ENCODE measurements at regions not wholly inside any gene's neighbourhood (a gene's known extent, or its start where the extent isn't known, plus 50 kb on each side); places are given as distances from the start of the nearest gene placed in this dataset.
A peak's percentile ranks its signal among the peaks of the same experiment; 100 is the strongest.
"Not testable (repeated sequence)": the region's sequence is repeated elsewhere in the genome, so short reads cannot be mapped to it uniquely, and the experiment has no call there.

DNA sequence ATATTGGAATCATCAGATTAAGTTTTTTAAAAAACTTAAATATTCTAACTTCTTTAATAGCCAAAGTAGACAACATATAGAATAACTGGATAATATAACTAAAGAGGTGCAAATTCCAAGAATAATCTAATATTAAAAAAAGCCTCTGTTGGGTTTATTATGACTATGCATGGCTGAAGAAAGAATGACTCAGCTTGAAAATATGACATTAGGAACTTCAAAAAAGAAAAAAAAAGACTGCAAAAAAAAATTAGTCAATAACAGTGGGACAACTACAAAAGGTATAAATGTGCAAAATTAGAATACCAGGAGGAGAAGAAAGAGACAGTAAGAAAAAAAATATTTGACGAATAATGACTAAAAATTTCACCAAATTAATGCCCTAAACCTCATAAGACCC is 1178.0 kb downstream of the JRKL start:
- no peak for DNase-seq

DNA sequence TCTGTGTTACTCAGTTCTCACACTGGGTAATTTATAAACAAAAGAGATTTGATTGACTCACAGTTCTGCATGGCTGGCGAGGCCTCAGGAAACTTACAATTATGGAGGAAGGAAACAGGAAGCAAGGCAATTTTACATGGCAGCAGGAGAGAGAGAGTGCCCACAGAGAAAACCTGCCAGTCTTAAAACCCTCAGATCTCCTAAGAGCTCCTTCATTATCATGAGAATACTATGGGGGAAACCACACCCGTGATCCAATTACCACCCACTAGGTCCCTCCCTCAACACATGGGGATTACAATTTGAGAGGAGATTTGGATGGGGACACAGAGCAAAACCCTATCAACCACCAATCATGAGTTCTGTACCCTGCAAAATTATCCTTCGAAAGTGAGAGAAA is 1180.8 kb downstream of the JRKL start:
- DNase-seq = no peak

DNA sequence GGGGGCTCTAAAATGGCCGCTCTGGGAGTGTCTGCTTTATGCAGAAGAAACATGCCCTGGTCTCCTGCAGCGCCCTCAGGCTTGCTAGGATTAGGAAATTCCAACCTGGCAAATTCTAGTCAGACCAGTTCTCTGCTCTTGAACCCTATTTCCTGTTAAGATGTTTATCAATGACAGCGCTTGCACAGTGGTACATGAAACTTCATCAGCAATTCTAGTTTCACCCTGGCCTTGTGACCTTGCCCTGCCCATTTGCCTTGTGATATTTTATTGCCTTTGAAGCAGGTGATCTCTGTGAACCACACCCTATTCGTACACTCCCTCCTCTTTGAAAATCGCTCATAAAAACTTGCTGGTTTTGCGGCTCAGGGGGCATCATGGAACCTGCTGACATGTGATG is 1184.0 kb downstream of the JRKL start:
- DNase-seq = peak; percentile 1

DNA sequence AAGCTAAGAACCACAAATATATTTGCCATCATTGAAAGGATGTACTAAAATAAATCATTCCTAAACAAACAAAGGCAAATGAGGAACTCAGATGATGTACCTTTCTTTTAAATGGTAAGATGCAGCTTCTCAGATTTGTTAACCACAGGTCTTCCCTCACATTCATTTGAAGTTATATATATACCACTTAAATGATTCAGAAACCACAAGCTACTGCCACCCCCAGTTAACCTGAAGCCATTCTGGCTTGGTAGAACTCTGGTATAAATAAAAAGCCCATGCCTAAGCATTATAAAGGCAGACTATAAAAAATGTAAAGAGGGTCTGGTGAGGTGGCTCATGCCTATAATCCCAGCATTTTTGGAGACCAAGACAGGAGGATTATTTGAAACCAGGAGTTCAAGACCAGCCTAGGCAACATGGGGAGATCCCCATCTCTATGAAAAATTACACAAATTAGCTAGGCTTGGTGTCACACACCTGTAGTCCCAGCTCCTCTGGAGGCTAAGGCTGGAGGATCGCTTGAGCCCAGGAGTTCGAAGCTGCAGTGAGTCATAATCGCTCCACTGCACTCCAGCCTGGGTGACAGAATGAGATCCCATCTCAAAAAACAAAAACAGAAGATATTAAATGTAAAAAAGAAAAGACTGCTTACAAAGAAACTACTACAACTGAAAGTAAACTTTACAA is 1185.3 kb downstream of the JRKL start:
- no peak for DNase-seq

DNA sequence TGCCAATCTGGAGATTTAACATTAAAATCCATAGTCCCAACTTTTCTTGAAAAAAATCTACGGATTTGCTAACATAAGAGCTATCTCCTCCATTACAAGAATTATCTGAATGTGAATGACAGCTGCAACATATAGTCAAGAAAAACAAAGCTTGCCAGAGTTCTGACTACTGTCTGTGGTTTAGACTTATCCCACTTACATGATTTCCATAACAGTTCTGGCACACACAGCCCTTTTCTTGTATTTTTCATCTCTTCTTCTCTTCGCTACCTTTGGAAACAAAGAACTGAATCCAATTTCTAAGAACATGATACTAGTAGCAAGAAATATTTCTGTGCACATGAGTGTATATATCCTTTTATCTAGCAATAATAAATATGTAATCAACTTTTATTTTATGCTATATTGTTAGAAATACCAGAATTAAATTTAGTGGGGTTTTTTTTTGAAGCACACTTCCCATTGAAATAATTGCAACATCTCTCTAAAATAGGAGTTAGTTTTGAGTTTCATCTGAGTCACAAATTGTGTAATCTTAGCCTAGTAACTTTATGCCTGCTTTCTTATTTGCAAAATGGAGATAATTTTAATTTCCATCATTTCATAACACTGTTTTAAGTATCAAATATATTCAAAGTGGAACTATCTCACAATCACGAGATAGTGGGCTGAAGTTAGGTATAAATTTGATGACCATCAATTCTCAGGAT is 1217.6 kb downstream of the JRKL start:
- DNase-seq = no peak

DNA sequence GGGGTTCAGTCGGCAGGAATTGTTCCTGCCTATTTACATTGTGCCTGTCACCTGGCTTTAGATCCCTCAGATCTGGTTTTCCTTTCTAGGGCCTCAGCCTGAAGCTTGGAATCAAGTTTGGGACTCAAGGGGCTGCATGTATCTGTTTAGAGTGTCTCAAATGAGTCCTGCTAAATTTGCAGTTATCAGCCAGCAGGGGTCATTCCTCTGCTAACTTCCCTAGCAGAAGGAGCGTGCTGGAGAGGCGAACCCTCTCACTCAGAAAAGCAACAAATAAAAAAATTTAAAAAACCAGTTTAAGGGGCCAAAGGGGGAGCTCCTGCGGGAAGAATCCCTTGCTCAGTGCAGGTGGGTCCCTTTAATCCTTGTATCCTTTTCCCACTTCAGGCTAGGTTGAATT is 1220.2 kb downstream of the JRKL start:
- no peak for DNase-seq

DNA sequence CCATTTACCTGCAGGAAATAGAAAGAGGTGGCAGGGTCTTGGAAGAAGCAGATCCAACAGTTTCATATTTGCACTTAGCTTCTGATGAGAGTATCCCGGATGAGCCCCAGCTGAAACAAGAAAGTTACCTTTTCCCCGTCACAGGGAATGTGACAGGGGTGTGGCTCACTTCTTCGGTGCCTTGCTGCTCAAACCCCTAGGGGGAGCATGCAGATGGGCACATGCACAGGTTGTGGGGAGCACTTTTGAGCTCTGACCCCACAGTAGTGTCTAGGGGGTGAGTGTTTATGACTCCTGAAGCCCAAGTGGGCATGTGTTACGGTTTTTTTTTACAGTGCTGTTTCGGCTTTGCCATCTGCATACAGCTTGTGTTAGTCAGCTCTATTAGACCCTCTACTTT is 1221.0 kb downstream of the JRKL start:
- no peak for DNase-seq

DNA sequence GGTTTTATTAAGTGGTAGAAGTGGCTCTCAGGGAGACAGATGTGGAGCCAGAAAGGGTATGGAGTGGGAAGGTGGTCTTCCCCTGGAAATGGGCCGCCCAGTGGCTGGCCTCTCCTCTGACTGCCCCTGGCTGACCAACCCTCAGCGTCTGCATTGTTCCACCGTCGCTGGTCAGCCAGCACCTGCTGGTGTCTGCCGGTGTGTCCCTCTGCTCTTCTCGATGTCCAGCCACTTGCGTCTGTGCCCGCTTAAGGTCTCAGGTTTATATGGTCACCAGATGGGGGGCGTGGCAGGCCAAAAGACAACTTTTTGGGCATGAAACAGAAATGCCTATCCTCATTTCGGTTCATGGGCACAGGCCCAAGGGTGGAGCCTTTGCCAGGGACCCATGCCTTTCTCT is 1221.5 kb downstream of the JRKL start:
- no peak for DNase-seq

DNA sequence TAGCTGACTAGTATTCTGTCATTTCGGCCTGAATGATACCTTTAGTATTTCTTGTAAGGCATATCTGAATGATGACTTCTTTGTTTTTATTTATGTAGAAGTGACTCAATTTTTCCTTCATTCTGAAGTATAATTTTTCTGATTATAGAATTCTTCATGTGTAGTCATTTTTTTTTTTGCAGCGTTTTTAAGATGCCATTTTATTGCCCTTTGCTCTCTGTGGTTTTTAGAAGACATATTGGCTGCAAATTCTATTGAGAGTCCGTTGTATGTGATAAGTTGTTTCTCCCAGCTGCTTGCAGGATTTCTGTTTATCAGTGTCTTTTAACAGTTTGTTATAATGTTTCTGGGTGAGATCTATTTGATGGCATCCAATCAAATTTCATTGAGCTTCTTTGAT is 1224.8 kb downstream of the JRKL start:
- no peak for DNase-seq

DNA sequence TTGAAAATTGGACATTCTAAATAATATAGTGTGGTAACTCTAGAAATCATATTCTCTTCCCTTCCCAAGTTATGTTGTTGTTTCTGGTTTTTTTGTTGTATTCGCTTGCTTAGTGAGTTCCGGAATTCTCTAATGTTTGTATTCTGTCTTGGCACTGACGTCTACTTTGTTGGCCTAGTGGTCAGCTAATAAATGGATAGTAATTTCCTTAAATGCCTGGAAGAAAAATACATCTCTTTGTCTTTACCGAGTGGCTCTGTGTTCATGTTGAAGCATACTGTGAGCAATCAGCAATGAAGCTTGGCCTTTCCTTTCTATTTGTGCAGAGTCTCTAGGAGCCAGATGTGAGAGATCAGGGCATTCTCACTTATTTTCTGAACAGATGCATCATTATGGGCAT is 1225.7 kb downstream of the JRKL start:
- no peak for DNase-seq

DNA sequence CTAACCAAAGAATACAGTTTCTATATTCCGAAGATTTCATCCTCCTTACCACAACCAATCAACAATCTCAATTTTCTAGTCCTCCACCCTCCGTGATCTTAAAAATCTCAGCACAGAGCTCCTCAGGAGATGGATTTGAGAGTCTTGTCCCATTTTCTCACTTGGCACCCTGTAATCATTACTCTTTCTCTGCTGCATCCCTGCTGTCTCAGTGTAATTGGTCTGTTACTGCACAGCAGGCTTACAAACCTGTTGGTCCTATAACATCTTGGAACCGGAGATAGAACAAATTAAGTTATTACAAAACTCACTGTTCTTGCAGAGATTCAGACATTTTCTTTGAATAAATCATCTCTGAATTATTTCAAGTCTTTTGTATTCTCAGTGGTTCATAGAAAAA is 1227.2 kb downstream of the JRKL start:
- DNase-seq = no peak

DNA sequence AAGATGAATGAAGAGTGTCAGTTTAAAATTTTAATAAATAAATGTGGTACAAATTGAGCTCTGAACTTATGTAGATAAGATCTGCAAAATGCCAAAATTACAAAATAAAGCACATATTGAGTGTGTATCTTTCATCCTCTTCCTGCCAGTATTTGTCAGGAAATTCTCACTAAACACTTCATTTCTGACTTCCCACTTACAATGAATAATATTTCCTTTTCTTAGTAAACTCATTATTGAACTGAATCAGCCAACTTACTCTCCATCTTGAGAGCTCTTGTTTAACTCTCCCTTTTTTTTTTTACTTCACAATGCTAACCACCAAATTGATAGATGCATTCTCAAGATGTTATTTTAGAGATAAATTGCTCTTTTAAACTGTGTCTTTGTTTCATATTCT is 1230.2 kb downstream of the JRKL start:
- DNase-seq = no peak

DNA sequence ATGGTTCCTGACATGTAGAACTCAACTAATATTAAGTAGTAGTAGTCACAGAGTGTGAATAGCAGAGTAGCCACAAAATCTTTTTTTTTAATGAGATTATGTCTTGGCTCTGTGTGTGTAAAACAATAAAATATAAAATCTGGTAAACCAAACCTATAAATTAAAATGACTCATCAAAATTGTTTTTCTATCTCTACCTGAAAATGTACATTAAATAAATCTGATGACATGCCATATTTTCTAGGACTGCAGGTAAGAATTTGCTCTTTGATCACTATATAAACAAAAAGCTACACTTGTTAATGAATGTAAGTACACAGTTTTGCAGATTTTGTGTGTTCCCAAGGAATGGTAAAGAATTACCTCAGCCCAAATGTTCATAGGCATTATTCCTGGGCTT is 1231.5 kb downstream of the JRKL start:
- no peak for DNase-seq

DNA sequence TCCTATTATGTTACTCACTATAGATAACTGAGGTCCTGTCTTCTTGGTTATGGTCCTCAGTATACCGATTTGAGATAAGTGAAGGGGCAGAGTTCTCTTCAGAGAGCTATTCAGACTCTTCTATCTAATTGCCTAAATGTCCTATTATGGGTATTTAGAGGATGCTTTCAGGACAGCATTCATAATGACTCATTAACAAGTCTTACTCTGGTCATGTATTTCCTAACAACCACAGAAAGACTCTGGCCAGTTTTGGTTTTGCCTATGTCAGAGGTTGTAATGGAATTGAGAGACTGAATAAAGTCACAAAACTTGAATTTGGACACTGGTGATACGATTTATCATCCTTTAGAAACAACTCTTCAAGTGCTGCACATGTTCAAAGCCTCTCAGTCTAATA is 1233.0 kb downstream of the JRKL start:
- DNase-seq = no peak

DNA sequence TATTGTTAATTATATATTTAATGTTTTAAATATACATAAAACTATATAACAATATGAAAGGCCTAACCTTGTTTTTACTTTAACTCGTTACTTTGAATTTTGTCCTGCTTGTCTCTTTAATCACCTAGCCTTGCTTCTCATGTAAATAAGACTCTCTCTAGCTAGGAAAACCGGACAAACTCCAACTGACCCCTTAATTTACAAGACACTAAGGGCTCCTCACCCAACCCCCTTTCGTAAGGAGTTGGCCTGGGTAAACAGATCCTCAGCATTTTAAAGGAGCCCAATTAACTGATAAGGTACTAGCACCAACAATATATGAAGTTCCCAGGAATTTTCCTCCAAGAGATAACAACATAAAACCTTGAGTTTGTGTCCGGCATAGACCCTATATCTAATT is 1246.9 kb downstream of the JRKL start:
- DNase-seq = not testable (repeated sequence)

DNA sequence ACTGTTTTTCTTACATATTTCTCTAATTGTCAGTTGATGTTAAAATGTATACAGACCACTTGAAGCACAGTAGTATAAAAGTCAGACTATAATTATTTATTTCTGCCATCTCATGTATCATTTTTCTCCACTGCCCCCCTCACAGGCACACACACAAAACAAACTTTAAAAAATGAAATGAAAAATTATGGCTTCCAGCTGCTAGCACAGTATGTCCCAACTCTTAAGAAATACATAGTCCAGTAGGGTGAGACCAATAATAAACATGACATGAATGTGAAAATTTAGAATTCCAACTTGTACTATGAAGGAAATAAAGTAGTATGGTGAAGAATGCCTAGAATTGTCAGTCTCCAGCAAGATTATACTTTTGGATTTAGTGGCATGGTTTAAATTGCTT is 1247.9 kb downstream of the JRKL start:
- DNase-seq = peak; percentile 21

DNA sequence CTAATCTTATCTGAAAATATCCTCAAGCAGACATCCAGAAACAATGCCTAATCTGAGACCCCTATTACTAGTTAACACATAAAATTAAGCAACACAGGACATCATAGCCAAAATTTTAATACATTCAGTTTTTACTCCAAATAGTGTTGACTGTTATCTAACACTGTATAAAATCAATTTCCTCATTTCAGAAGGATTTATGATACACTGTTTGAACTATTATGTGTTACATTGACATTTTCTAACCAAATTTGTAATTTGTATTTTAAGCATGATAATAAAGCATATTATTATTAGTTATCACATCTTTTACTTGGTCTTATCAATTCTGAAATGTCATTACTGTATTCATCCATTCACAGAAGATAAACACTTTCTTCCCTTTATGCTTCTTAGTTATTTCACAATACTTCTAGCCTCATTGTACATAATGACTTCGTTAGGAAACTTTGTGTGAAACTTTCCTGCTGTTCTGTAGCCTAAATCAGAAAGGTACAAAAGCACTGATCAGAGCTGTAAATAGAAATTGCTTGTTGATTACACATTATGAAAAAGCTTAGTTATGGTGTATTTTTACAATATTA is 1248.9 kb downstream of the JRKL start:
- no peak for DNase-seq

DNA sequence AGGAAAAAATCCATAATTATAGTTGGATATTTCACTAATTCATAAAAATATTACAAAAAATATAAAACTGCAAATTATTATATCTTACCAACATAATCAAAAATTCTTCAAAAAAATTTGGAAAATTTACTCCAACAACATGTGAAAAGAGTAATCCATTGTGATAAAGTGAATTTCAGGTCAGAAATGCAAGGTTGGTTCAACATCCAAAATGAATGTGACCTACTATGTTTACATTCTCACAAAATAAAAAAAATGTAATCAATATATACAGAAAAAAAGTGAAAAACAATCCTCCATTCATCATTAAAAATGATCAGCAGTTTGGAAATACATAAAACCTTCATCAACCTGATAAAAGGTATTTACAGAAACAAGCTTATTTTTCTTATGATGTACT is 1252.2 kb downstream of the JRKL start:
- no peak for DNase-seq

DNA sequence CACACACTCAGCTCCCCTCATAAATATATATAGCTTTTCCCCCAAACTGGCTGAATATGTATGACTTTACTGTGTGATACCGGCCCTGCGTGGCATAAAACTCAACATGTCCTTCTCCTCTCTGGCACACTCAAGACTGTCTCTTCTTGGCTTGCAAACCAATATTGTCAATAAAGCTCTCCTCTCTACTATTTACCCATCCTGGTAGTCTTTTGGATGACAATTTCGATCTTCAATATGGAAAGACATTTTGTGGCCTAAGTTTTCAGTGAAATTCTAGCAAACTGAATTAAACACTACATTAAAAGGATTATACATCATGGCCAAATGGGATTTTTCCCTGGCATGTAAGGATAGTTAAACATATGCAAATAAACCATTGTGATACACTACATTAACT is 1255.9 kb downstream of the JRKL start:
- DNase-seq = no peak

DNA sequence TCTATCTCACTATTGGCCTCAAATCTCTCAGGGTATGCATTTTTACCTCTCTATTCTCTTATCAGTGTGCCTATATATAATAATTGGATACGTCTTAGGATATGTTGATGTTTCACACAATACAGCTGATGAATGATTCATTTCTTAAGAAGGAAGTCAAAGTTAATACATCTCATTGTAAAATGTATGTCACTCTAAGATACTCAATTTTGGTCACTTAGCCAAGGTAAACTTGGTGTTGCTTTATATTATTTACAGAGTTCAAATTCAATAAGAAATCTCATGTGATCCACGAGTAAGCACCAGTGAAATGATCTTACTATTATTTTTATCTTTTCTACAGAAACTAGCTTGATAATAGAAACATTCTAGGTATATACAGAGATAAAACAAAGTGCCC is 1266.5 kb downstream of the JRKL start:
- DNase-seq = no peak

DNA sequence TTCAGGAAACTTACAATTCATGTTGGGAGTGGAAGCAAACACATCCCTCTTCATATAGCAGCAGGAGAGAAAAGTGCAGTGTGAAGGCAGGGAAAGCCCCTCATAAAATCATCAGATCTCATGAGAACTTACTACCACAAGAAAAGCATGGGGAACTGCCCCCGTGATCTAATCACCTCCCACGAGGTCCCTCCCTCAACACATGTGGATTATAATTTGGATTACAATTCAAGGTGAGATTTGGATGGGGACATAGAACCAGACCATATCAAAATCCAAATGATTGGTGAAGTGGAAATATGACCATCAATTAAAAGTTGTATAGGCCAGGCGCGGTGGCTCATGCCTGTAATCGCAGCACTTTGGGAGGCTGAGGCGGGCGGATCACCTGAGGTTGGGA is 1268.0 kb downstream of the JRKL start:
- no peak for DNase-seq

DNA sequence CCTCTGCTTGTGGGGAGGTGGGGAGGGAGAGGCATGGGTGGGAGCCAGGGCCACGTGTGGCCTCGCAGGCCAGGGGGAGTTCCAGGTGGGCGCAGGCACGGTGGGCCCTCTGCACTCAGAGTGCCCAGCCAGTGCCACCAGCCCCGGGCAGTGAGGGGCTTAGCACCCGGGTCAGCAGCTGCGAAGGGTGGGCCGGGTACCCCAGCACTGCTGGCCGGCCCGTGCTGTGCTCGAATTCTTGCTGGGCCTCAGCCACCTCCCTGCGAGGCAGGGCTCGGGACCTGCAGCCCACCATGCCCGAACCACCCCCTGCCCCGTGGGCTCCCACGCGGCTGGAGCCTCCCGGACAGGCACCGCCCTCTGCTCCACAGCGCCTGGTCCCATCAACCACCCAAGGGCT is 1277.2 kb downstream of the JRKL start:
- no peak for DNase-seq

DNA sequence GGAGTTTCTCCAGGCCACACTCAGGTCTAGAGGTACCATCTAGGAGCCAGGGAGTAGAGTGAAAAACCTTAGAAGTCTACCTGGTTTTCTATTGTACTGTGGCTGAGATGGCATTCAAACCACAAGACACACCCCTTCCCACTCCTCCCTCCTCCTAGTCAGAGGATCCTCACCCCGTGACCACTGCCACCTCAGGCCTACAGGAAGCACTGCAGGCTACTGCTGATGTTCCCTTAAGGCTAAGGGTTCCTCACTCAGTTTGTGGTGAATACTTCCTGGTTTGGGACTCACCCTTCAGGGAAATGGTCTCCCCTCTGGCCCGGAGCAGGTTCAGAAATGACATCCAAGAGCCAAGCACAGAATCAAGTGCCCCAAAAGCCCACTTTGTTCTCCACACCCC is 1293.9 kb downstream of the JRKL start:
- DNase-seq = no peak

Measured in renal pelvis (tissue), 1 donor.